GM21528 (cell line): ENCODE measurements at regions not wholly inside any gene's neighbourhood (a gene's known extent, or its start where the extent isn't known, plus 50 kb on each side); places are given as distances from the start of the nearest gene placed in this dataset.

Source experiments
- ATAC-seq: cut with Tn5 transposase; IDR thresholded peaks from one replicate; pipeline ENCODE4 v1.9.1; 2021; ENCODE audit warnings: mild to moderate bottlenecking, moderate library complexity; ENCODE audit not compliant: unreplicated experiment, low FRiP score

- no peak for ATAC-seq
Measured at GRCh38 chr2:57107353-57107752, 923.6 kb downstream of the CCDC85A start.

GRCh38 chr2:57111531-57111930 lies 927.7 kb downstream of the CCDC85A start:
- ATAC-seq = no peak

GRCh38 chr2:57119141-57119540 lies 927.5 kb upstream of the VRK2 start:
- no peak for ATAC-seq

- ATAC-seq = no peak
Measured at GRCh38 chr2:57126410-57126809, 920.2 kb upstream of the VRK2 start.

GRCh38 chr2:57139179-57139578 lies 907.4 kb upstream of the VRK2 start:
- no peak for ATAC-seq

GRCh38 chr2:57141269-57141668 lies 905.3 kb upstream of the VRK2 start:
- no peak for ATAC-seq

- ATAC-seq = no peak
Measured at GRCh38 chr2:57146951-57147350, 899.7 kb upstream of the VRK2 start.

DNA sequence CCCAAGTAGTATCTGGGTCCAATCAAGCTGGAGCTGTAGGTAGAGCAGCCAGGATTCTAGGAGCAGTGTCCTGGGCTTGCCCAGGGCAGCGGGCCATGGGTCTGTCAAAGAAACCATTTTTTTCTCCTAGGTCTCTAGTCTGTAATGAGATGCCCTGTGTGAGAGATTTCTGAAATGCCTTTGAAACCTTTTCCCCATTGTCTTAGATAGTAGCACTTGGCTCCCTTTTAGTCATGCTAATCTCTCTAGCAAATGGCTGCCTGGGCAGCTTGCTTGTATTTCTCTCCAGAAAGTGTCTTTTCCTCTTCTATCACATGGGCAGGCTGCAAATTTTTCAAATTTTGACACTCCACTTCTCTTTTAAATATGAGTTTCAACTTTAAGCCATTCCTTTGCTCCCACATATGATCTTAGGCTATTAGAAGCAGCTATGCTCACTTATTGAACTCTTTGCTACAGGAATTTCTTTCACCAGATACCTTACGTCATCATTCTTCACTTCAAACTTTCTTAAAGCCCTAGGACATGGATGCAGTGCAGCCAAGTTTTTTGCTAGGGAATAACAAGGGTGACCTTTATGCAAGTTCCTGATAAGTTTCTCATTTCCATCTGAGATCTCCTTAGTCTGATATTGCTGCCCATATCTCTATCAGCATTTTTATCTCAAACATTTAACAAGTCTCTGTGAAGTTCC lies 890.2 kb upstream of the VRK2 start:
- ATAC-seq = no peak

DNA sequence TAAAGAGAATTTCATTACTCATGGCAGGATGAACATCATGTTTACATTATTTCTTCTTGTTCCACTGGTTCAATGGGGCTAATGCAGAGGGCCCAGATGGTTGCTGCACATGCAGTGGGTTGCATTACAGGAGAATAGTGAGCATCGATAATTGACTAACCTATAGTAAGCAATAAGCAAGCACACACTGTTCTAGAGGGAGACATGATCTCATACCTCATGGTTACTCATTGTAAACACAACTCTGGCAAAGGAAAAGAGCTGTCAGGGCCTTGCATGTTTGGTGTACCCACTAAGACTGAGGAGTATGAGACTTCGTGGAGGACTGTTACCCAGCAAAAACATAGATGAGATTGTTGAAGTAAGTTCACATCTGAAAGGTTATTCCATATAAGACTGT lies 885.6 kb upstream of the VRK2 start:
- no peak for ATAC-seq

GRCh38 chr2:57177176-57177575 lies 869.4 kb upstream of the VRK2 start:
- ATAC-seq = no peak

- ATAC-seq = no peak
Measured at GRCh38 chr2:57180042-57180567, 866.5 kb upstream of the VRK2 start.

- ATAC-seq = no peak
Measured at GRCh38 chr2:57180678-57181077, 865.9 kb upstream of the VRK2 start.

DNA sequence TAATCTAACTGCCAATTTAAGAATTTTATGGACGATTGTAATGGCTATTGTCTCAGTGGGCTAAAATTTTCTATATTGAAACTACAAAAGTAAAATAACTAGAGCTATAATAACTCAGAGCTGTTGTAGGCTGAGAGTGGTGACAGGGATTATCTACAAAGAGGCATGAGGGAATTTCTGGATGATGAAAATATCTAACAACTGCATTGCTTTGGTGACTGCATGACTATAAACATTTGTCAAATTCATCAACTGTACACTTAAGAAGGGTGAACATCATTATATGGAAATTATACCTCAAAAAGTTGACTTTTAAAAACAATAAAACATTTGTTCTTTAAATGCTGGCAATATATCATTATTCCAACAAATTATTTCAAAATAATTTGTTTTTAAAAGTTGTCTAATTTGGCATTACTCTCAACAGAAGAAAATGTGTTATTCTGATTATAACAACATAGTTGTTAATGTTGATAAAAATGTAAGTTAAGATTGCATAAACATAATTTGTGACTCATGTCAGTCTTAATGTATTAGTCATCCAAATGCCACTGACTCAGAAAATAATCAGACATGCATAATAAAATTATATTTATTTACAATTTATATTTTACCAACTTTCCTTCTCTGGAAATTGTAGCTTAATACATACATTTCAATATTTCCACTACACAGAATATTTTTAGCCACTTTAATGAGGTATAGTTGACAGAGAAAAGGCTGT lies 865.1 kb upstream of the VRK2 start:
- no peak for ATAC-seq

DNA sequence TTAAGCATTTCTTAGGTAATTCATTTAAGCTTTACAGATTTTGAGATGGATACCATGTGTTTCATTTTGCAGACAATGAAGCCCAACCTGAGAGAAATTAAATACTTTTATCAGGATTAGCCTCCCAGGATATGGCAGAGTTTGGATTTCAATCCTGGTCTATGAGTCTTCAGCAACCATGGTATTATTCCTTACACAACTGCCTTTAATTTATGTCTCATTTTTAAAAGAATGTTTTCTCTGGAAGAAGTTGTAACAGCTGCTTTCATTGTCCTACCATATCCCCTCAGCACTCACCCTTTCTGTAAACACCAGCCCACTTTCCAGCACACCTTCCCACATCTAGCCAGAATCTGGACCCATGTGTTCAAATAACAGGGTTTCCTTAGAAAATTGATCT lies 863.7 kb upstream of the VRK2 start:
- ATAC-seq = no peak

DNA sequence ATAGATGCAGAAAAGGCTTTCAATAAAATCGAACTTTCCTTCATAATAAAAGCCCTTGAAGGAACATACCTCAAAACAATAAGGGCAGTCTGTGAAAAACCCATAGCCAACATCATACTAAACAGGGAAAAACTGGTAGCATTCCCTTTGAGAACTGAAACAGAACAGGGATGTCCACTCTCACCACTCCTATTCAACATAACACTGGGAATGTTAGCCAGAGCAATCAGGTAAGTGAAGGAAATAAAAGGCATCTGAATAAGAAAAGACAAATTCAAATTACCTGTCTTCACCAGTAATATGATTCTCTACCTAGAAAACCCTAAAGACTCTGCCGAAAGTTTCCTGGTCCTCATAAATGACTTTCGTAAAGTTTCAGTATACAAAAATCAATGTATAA lies 861.0 kb upstream of the VRK2 start:
- no peak for ATAC-seq

DNA sequence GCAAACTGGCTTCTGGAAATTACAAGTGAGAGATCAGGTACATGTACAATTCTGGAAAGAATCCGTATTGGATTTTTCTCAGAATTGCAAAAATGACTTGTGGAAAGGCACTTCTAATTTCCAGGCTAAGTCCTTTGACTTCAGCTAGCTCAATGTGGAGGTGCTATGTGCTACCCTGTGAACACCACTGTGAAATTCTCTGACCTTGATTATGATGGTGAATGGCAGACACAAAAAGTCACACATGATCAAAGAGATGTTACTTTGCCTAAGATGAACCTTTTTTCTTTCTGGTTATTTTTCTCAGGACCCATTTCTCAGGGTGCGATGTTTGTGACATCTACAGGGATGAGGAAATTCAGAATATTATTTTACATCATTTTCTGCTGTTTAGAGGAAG lies 856.6 kb upstream of the VRK2 start:
- ATAC-seq = no peak

- no peak for ATAC-seq
Measured at GRCh38 chr2:57199663-57200062, 846.9 kb upstream of the VRK2 start.

DNA sequence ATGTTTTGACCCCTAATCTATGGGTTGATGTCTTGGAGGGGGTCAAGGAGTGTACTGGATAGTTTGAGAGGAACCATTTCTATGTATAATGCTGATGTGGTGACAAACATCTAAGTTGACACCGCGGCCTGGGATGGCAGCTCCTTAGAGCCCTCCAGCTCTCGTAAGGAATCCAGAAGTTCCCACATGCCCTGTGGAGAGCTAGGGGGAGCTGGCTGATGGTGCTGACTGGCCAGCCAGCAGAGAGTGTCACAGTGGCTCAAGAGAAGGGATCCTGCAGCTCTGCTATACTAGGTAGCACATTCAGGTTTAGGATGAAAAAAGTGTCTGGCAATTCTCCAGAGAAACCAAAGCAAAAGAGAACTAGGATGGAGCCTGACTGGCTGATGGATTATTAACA lies 842.2 kb upstream of the VRK2 start:
- ATAC-seq = no peak

GRCh38 chr2:57205241-57205640 lies 841.4 kb upstream of the VRK2 start:
- no peak for ATAC-seq

DNA sequence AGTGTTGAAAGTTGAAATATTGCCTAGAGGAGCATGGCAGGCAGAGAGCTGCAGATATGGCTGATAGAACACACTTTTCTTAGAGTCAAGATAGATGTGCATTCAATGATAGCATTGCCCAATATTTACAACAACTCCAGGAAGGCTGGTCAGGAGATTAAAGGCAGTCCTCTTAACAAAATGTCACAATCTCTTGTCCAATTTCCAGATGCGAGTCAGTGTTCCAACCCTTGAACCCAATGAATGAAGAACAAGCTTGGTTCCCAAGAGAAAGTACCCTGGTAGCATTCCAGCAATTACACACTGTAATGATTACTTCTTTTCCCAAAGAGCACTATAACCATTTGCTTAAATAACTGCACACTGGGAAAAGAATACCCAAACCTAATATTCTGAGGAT lies 839.4 kb upstream of the VRK2 start:
- ATAC-seq = no peak

DNA sequence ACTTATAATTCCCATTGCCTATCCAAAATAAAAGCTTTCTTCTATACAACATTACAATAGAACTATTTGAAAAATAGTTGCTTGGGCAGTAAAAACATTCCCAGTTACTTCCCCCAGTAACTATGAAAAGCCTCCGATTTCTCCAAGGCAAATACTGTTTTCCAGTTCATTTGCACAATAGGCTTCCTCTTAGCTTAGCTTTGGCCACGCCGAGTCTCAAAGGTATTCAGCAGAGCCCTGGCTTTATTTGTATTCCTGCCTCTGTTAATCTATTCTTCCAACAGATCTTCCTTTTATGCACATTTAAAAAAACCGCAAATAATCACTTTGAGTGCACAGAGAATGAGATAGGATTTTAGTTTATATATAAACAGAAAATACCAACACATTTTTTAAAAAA lies 836.8 kb upstream of the VRK2 start:
- no peak for ATAC-seq

DNA sequence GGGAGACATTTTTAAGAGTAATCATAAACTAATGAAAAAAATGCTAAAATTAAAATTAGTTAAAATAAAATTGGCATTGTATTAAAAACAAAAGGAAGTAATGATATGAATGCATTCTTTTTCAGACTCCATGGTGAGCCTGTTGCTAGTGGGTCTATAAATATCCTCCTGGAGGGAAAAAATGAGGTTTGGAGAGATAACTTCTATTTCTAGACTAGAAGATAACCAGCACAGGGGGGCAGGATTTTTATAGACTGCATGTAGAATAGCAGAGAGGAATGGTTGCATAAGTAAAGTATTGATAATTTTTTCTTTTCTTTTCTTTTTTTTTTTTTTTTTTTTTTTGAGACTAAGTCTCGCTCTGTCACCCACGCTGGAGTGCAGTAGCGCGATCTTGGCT lies 835.8 kb upstream of the VRK2 start:
- ATAC-seq = no peak
